K562 (cell line): ENCODE measurements at regions not wholly inside any gene's neighbourhood (a gene's known extent, or its start where the extent isn't known, plus 50 kb on each side); places are given as distances from the start of the nearest gene placed in this dataset.

ENCODE experiments used
- ATAC-seq: fragments of 200-7000 bp; cut with Tn5 transposase; 3 replicates; pipeline ENCODE4 v1.9.1; 2020; ENCODE audit warnings: moderate library complexity
- BruUV-seq: library from RNA; stranded (reverse); fragments of 400-500 nt; replicated peaks from 2 replicates; lab custom pipeline; 2021; lab: Mats Ljungman, UMichigan
- CTCF ChIA-PET: fragments of 300-600 bp; formaldehyde crosslinking; extraction: SDS; loops from one replicate; lab custom pipeline; 2021; ENCODE audit warnings: low intra/inter-chr PET ratio; lab: Yijun Ruan, JAX
- POLR2A ChIA-PET: fragments of 300-600, 350-650 bp; sonication (Branson Sonifier 250); formaldehyde crosslinking; extraction: SDS; loops from one replicate; lab custom pipeline; 2021; ENCODE audit warnings: antibody characterized with exemption, inconsistent platforms; lab: Yijun Ruan, JAX
- DNase-seq, 4 experiments: peaks; one replicate each; pipeline versions ENCODE4 v3.0.0 to v3.0.0-alpha.2; 2011 to 2018; ENCODE audit warnings: low spot score in 3 of 4, mixed read lengths in 3 of 4; ENCODE audit errors: extremely low read depth in 1 of 4
- FAIRE-seq: peaks from 2 replicates; lab custom pipeline; 2011; peaks lifted over from hg19 to GRCh38; lab: Jason Lieb, UNC
- H2AFZ ChIP-seq: 2 replicates; pipeline ENCODE4 v1.6.0; 2011; ENCODE audit warnings: low read depth, low read length, control low read depth, inconsistent platforms
- H3K27ac ChIP-seq: fragments of 200-600 bp; 3 replicates; pipeline ENCODE4 v1.8.0; 2011; ENCODE audit warnings: low read depth, mild to moderate bottlenecking, control low read depth, inconsistent platforms, low read length, moderate library complexity, mixed read lengths; ENCODE audit errors: extremely low read depth
- H3K27me3 ChIP-seq, 2 experiments: fragments of 300-600 bp in 1 of 2; 2 replicates in 1 of 2; 3 replicates in 1 of 2; pipeline versions ENCODE4 v1.6.0 to v1.8.0; 2011; ENCODE audit warnings: inconsistent platforms in 2 of 2, low read length in 2 of 2, mild to moderate bottlenecking in 1 of 2, mixed read lengths in 1 of 2, moderate library complexity in 1 of 2; ENCODE audit not compliant: control insufficient read depth in 2 of 2, insufficient read depth in 2 of 2
- H3K36me3 ChIP-seq: fragments of 300-600 bp; 3 replicates; pipeline ENCODE4 v1.8.0; 2011; ENCODE audit warnings: mild to moderate bottlenecking, low read length, inconsistent platforms; ENCODE audit not compliant: control insufficient read depth, insufficient read depth
- H3K4me1 ChIP-seq, 2 experiments: fragments of 200-600 bp in 1 of 2; replicated peaks in 1 of 2; 2 replicates in 1 of 2; 3 replicates in 1 of 2; pipeline versions ENCODE4 v1.5.1 to v1.8.0; 2011; ENCODE audit warnings: inconsistent platforms in 2 of 2, low read length in 2 of 2, mild to moderate bottlenecking in 1 of 2, mixed read lengths in 1 of 2, moderate library complexity in 1 of 2; ENCODE audit not compliant: control insufficient read depth in 2 of 2, insufficient read depth in 2 of 2
- H3K4me2 ChIP-seq: 2 replicates; pipeline ENCODE4 v1.6.1; 2011; ENCODE audit warnings: low read length, control low read depth, inconsistent platforms, mixed read lengths; ENCODE audit not compliant: insufficient read depth
- H3K4me3 ChIP-seq: fragments of 200-600 bp; sonication (generic), shearing (Covaris generic); 2 replicates; pipeline ENCODE4 v1.5.1; 2016; ENCODE audit warnings: control low read depth, inconsistent platforms
- H3K79me2 ChIP-seq: fragments of 200-600 bp; 3 replicates; pipeline ENCODE4 v1.8.0; 2011; ENCODE audit warnings: low read length, inconsistent platforms; ENCODE audit not compliant: control insufficient read depth, insufficient read depth
- H3K9ac ChIP-seq, 2 experiments: 2 replicates each; pipeline versions ENCODE4 v1.6.0 to v1.6.1; 2011; ENCODE audit warnings: low read depth in 2 of 2, low read length in 2 of 2, control low read depth in 1 of 2, inconsistent platforms in 1 of 2, mild to moderate bottlenecking in 1 of 2, mixed read lengths in 1 of 2; ENCODE audit not compliant: insufficient read depth in 1 of 2
- H3K9me1 ChIP-seq: one replicate; pipeline ENCODE4 v1.6.0; 2011; ENCODE audit warnings: inconsistent platforms, mild to moderate bottlenecking, low read length, moderate library complexity; ENCODE audit not compliant: control insufficient read depth, insufficient read depth
- H3K9me3 ChIP-seq: replicated peaks from 2 replicates; pipeline ENCODE4 v1.5.1; 2011; ENCODE audit warnings: low read depth, low read length, inconsistent platforms; ENCODE audit not compliant: control insufficient read depth, insufficient read depth
- H4K20me1 ChIP-seq: replicated peaks from 2 replicates; pipeline ENCODE4 v1.6.1; 2011; ENCODE audit warnings: low read length, inconsistent platforms, mixed read lengths; ENCODE audit not compliant: control insufficient read depth, insufficient read depth
- NR2C2 ChIP-seq, 2 experiments: fragments of 200-800 bp in 1 of 2; sonication (Bioruptor generic) in 1 of 2; sonication (generic) in 1 of 2; formaldehyde crosslinking in 1 of 2; IDR thresholded peaks; 2 replicates each; pipeline versions ENCODE4 v1.6.1 to v1.8.0; 2016 to 2022; ENCODE audit warnings: mild to moderate bottlenecking in 1 of 2, missing compliant biosample characterization in 1 of 2, missing genetic modification characterization in 1 of 2, missing genetic modification reagents in 1 of 2
- PATZ1 ChIP-seq: fragments of 250-450 bp; sonication (Bioruptor Pico); IDR thresholded peaks from 2 replicates; pipeline ENCODE4 v1.5.0; 2020; ENCODE audit warnings: mild to moderate bottlenecking, borderline replicate concordance
- REST ChIP-seq, 2 experiments: fragments of 450-650 bp; formaldehyde crosslinking in 1 of 2; IDR thresholded peaks; 2 replicates each; pipeline versions ENCODE4 v1.4.0 to v1.6.1; 2014 to 2020; ENCODE audit warnings: mild to moderate bottlenecking in 2 of 2, borderline replicate concordance in 1 of 2, low read depth in 1 of 2
- SMAD3 ChIP-seq: fragments of 450-650 bp; formaldehyde crosslinking; conservative IDR thresholded peaks from 2 replicates; pipeline ENCODE4 v1.4.0; 2020; ENCODE audit warnings: mild to moderate bottlenecking
- THAP12 ChIP-seq: fragments of 250-450 bp; sonication (Bioruptor Pico); IDR thresholded peaks from 2 replicates; pipeline ENCODE4 v1.9.0; 2021; ENCODE audit warnings: mild to moderate bottlenecking, inconsistent platforms
- ZNF224 ChIP-seq: sonication (generic); formaldehyde crosslinking; IDR thresholded peaks from 2 replicates; pipeline ENCODE4 v1.8.0; 2022; ENCODE audit warnings: mild to moderate bottlenecking, missing genetic modification reagents
- WGBS: fragments of 100-300 bp; shearing (Covaris generic); methylation state at CpG from one replicate; pipeline ENCODE4 v1.1.6; 2016; ENCODE audit warnings: low coverage, mixed read lengths; ENCODE audit not compliant: insufficient coverage; ENCODE audit errors: missing lambda C conversion rate; 5-methylcytosine and 5-hydroxymethylcytosine counted together
- in situ Hi-C: fragments of 300-500 bp; cut with MboI; formaldehyde crosslinking; loops from 4 replicates; pipeline ENCODE4 v1.15.0; 2018; ENCODE audit warnings: inconsistent platforms, mixed read lengths
- intact Hi-C: fragments of 100-400 bp; cut with micrococcal nuclease; formaldehyde crosslinking; loops from 2 replicates; pipeline ENCODE4 v1.14.2; 2022
- TF ChIP-seq, protein P1 (sequence below): sonication (generic); formaldehyde crosslinking; IDR thresholded peaks from 2 replicates; pipeline ENCODE4 v1.8.1; 2023; ENCODE audit warnings: mild to moderate bottlenecking, missing genetic modification reagents, moderate library complexity

GRCh38 chr2:150646746-150647145 lies 159.3 kb upstream of the RND3 start:
- WGBS: 1% methylated on average over 4 of the region's 4 CpGs
- H3K27me3 ChIP-seq: no peaks in the 10 kb centered on the region
- no peak overlapping the region for H2AFZ ChIP-seq
- in situ Hi-C loops: no loop called here
- H3K9me1 ChIP-seq: no peaks in the 10 kb centered on the region
- H4K20me1 ChIP-seq: no peaks in the 10 kb centered on the region
- CTCF ChIA-PET: no interaction called here
- intact Hi-C loops: no loop called here
- ATAC-seq (no peak), DNase-seq (no peak), FAIRE-seq (no peak)
- H3K36me3 ChIP-seq: no peaks in the 10 kb centered on the region
- H3K4me1 ChIP-seq: no peaks in the 10 kb centered on the region
- no peaks in the 10 kb centered on the region for H3K79me2 ChIP-seq
- no peak overlapping the region for H3K27ac ChIP-seq
- H3K4me3 ChIP-seq: no peak overlapping the region
- BruUV-seq: no TSS peak
- no peak for TF ChIP-seq NR2C2 (CRISPR knock-in tag; IDR thresholded peaks at IDR 0.05)
- TF ChIP-seq NR2C2 (tag; IDR thresholded peaks at IDR 0.05): no peak
- no peak for TF ChIP-seq SMAD3 (CRISPR knock-in tag)
- no peak for TF ChIP-seq THAP12 (CRISPR knock-in tag)
- TF ChIP-seq, protein P1, sequence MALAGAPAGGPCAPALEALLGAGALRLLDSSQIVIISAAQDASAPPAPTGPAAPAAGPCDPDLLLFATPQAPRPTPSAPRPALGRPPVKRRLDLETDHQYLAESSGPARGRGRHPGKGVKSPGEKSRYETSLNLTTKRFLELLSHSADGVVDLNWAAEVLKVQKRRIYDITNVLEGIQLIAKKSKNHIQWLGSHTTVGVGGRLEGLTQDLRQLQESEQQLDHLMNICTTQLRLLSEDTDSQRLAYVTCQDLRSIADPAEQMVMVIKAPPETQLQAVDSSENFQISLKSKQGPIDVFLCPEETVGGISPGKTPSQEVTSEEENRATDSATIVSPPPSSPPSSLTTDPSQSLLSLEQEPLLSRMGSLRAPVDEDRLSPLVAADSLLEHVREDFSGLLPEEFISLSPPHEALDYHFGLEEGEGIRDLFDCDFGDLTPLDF: no peak
- no peak for TF ChIP-seq REST (IDR thresholded peaks at IDR 0.05; ENCODE audit: borderline replicate concordance)
- no peak for TF ChIP-seq REST (CRISPR knock-in tag; IDR thresholded peaks at IDR 0.05; ENCODE audit: low read depth)
- no peak for TF ChIP-seq PATZ1 (CRISPR knock-in tag)
- no peak for TF ChIP-seq ZNF224
- TF ChIP-seq, all 486 proteins: peak for 0
- Histone ChIP-seq H3K9ac (no peak overlapping the region), H3K4me2 (no peak overlapping the region), H3K9me3 (peaks cover 1% of the 10 kb centered on the region; the same call in 1 of the 2 replicates)
- POLR2A ChIA-PET: no interaction called here
